ENCODE measurements at regions not wholly inside any gene's neighbourhood (a gene's known extent, or its start where the extent isn't known, plus 50 kb on each side); places are given as distances from the start of the nearest gene placed in this dataset.
A peak's percentile ranks its signal among the peaks of the same experiment; 100 is the strongest.

DNA sequence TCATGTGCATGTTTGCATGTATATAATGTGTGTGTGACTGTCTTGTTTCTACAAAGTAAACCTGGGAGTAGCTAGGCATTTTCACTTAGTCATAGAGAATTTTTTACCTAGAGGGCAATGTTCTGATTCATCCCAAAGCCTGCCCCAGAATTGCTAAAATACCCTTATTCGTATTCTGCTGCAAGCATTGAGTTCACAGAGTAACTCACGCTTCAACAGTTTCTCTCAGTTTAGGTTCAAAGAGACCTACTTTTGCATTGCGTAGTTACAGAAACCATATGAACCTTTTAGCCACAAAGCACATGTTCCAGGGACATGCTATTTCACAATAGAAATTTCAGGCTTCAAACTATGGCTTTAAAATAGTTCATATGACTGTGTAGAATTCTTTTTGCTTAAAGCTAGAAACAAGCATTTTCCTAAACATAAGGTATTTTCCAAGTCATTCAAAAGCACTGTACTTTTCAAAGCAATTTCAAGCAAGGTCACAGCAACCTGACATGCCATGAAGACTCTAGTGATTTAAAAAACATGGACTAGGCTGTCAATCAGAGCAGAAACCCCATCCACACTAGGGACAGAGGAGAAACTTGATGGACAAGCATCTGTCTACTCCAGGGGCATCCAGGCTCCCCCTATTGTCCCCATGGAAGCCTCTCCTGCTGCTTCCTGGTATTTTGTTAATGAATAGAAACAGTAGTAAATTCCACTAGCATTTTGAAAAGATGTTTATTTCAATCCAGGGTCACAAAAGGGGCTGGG, 81.5 kb upstream of the MAPK10 start:
- H3K27me3 ChIP-seq (ENCODE audit: control insufficient read depth, extremely low read depth, insufficient read depth, low read length): no peaks in the 10 kb centered on the region
- DNase-seq (ENCODE audit: low read depth, low spot score) (peak; percentile 33), FAIRE-seq (peak; percentile 87)
- H3K36me3 ChIP-seq (ENCODE audit: control insufficient read depth in 2 of 2, extremely low read depth in 1 of 2, insufficient read depth in 2 of 2, low read length in 2 of 2): no peaks in the 10 kb centered on the region
- no peaks in the 10 kb centered on the region for H4K20me1 ChIP-seq (ENCODE audit: control insufficient read depth, extremely low read depth, insufficient read depth, low read length)
- H3K9ac ChIP-seq (ENCODE audit: control insufficient read depth, extremely low read depth, insufficient read depth, low read length): peak overlapping the region; percentile 61
- dilution Hi-C loops (cut with MboI; ENCODE audit: extremely low pct_ligation_motif_present, low sequenced_read_pairs): no loop called here
- peaks cover 19% of the 10 kb centered on the region for H3K4me1 ChIP-seq (ENCODE audit: control insufficient read depth, extremely low read depth, insufficient read depth, low read length)
- peak overlapping the region; percentile 94 for H3K27ac ChIP-seq (ENCODE audit: control insufficient read depth, insufficient read depth, low read length)
- peaks cover 2% of the 10 kb centered on the region for H3K9me1 ChIP-seq (ENCODE audit: control insufficient read depth, extremely low read depth, insufficient read depth, low read length)
- H3K9me3 ChIP-seq (ENCODE audit: control insufficient read depth, low read depth, low read length): no peaks in the 10 kb centered on the region
- peak overlapping the region; percentile 62 for H2AFZ ChIP-seq (ENCODE audit: control insufficient read depth, low read length)
- H3K79me2 ChIP-seq (ENCODE audit: control insufficient read depth, insufficient read depth, low read length): no peaks in the 10 kb centered on the region
- peak overlapping the region in 1 of 3 experiments; percentile 11 for H3K4me3 ChIP-seq (ENCODE audit: control insufficient read depth in 2 of 3, extremely low read depth in 1 of 3, insufficient read depth in 2 of 3, low read depth in 1 of 3, low read length in 3 of 3)
- TF ChIP-seq, protein P1, sequence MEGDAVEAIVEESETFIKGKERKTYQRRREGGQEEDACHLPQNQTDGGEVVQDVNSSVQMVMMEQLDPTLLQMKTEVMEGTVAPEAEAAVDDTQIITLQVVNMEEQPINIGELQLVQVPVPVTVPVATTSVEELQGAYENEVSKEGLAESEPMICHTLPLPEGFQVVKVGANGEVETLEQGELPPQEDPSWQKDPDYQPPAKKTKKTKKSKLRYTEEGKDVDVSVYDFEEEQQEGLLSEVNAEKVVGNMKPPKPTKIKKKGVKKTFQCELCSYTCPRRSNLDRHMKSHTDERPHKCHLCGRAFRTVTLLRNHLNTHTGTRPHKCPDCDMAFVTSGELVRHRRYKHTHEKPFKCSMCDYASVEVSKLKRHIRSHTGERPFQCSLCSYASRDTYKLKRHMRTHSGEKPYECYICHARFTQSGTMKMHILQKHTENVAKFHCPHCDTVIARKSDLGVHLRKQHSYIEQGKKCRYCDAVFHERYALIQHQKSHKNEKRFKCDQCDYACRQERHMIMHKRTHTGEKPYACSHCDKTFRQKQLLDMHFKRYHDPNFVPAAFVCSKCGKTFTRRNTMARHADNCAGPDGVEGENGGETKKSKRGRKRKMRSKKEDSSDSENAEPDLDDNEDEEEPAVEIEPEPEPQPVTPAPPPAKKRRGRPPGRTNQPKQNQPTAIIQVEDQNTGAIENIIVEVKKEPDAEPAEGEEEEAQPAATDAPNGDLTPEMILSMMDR (optimal IDR thresholded peaks at IDR 0.05 in 1 of 3, IDR thresholded peaks at IDR 0.05 in 1 of 3, conservative IDR thresholded peaks at IDR 0.05 in 1 of 3; ENCODE audit: extremely low read depth in 1 of 3, insufficient read depth in 2 of 3, low read length in 3 of 3): peak in 1 of 3 experiments; percentile 14
- no peak for TF ChIP-seq EZH2 (IDR thresholded peaks at IDR 0.05; ENCODE audit: low read length)
- H3K4me2 ChIP-seq (ENCODE audit: control insufficient read depth, extremely low read depth, insufficient read depth, low read depth, low read length): peak overlapping the region; percentile 75

- H3K9me1 ChIP-seq (ENCODE audit: control insufficient read depth, extremely low read depth, insufficient read depth, low read length): peaks cover 2% of the 10 kb centered on the region
- no peak for TF ChIP-seq EZH2 (IDR thresholded peaks at IDR 0.05; ENCODE audit: low read length)
- TF ChIP-seq, protein P1 (optimal IDR thresholded peaks at IDR 0.05 in 1 of 3, IDR thresholded peaks at IDR 0.05 in 1 of 3, conservative IDR thresholded peaks at IDR 0.05 in 1 of 3; ENCODE audit: extremely low read depth in 1 of 3, insufficient read depth in 2 of 3, low read length in 3 of 3): no peak
- no peak overlapping the region for H3K27ac ChIP-seq (ENCODE audit: control insufficient read depth, insufficient read depth, low read length)
- no peaks in the 10 kb centered on the region for H3K36me3 ChIP-seq (ENCODE audit: control insufficient read depth in 2 of 2, extremely low read depth in 1 of 2, insufficient read depth in 2 of 2, low read length in 2 of 2)
- no peak overlapping the region for H2AFZ ChIP-seq (ENCODE audit: control insufficient read depth, low read length)
- H3K4me2 ChIP-seq (ENCODE audit: control insufficient read depth, extremely low read depth, insufficient read depth, low read depth, low read length): no peak overlapping the region
- no peaks in the 10 kb centered on the region for H4K20me1 ChIP-seq (ENCODE audit: control insufficient read depth, extremely low read depth, insufficient read depth, low read length)
- H3K4me1 ChIP-seq (ENCODE audit: control insufficient read depth, extremely low read depth, insufficient read depth, low read length): peaks cover 19% of the 10 kb centered on the region
- no peak for FAIRE-seq
- H3K79me2 ChIP-seq (ENCODE audit: control insufficient read depth, insufficient read depth, low read length): no peaks in the 10 kb centered on the region
- no peaks in the 10 kb centered on the region for H3K9me3 ChIP-seq (ENCODE audit: control insufficient read depth, low read depth, low read length)
- DNase-seq (ENCODE audit: low read depth, low spot score): no peak
- H3K4me3 ChIP-seq (ENCODE audit: control insufficient read depth in 2 of 3, extremely low read depth in 1 of 3, insufficient read depth in 2 of 3, low read depth in 1 of 3, low read length in 3 of 3): no peak overlapping the region
- dilution Hi-C loops (cut with MboI; ENCODE audit: extremely low pct_ligation_motif_present, low sequenced_read_pairs): no loop called here
- H3K27me3 ChIP-seq (ENCODE audit: control insufficient read depth, extremely low read depth, insufficient read depth, low read length): no peaks in the 10 kb centered on the region
- no peak overlapping the region for H3K9ac ChIP-seq (ENCODE audit: control insufficient read depth, extremely low read depth, insufficient read depth, low read length)
These were observed 83.0 kb upstream of the MAPK10 start for GRCh38 chr4:86442881-86443280.

Data from keratinocyte (primary cell).